Adrenal gland (tissue), 9 donors: ENCODE measurements at regions not wholly inside any gene's neighbourhood (a gene's known extent, or its start where the extent isn't known, plus 50 kb on each side); places are given as distances from the start of the nearest gene placed in this dataset.

Source experiments
- DNase-seq, 7 donors: peaks; one replicate each; pipeline ENCODE4 v3.0.0-alpha.2; 2019 to 2020
- H3K27ac ChIP-seq, 5 donors: fragments of 200-600 bp; sonication (generic) in 4 of 5; 1 replicate in 3 of 5; 2 replicates in 2 of 5; pipeline versions ENCODE4 v1.5.1 to v1.8.0; 2016 to 2020; ENCODE audit warnings: mild to moderate bottlenecking in 1 of 5
- H3K27me3 ChIP-seq: fragments of 200-600 bp; 2 replicates; pipeline ENCODE4 v1.8.0; 2021
- H3K36me3 ChIP-seq, 2 donors: fragments of 200-600 bp; replicated peaks in 1 of 2; 1 replicate in 1 of 2; 2 replicates in 1 of 2; pipeline versions ENCODE4 v1.5.1 to v1.8.0; 2018 to 2022
- H3K4me1 ChIP-seq, 2 donors: fragments of 200-600 bp; replicated peaks in 1 of 2; 1 replicate in 1 of 2; 2 replicates in 1 of 2; pipeline versions ENCODE4 v1.5.1 to v1.8.0; 2018 to 2021
- H3K4me3 ChIP-seq, 4 donors: fragments of 200-600 bp; sonication (generic) in 3 of 4; one replicate each; pipeline ENCODE4 v1.5.1; 2016 to 2018
- H3K9me3 ChIP-seq, 3 donors: fragments of 200-600 bp; sonication (generic) in 1 of 3; replicated peaks in 1 of 3; 1 replicate in 2 of 3; 2 replicates in 1 of 3; pipeline versions ENCODE4 v1.5.1 to v1.8.0; 2016 to 2021
- CTCF ChIP-seq, 6 experiments: fragments of 450-650 bp in 4 of 6; fragments of 200-600 bp in 2 of 6; sonication (generic) in 1 of 6; IDR thresholded peaks; 1 replicate in 5 of 6; 2 replicates in 1 of 6; pipeline versions ENCODE4 v1.5.1 to v1.8.0; 2016 to 2021; ENCODE audit warnings: antibody characterized with exemption in 6 of 6, mild to moderate bottlenecking in 2 of 6, moderate library complexity in 1 of 6
- POLR2A ChIP-seq, 2 donors: fragments of 450-650 bp; IDR thresholded peaks; one replicate each; pipeline ENCODE4 v1.6.1; 2017; ENCODE audit warnings: antibody characterized with exemption in 2 of 2, mild to moderate bottlenecking in 2 of 2, moderate library complexity in 1 of 2
- WGBS, 4 donors: extraction: QIAGEN DNeasy Blood & Tissue Kit in 2 of 4; methylation state at CpG; one replicate each; pipeline versions ENCODE4 v1.1.5 to v1.1.7; 2013 to 2017; 5-methylcytosine and 5-hydroxymethylcytosine counted together
- intact Hi-C, 2 donors: fragments of 100-400 bp; cut with DNase I; formaldehyde crosslinking; loops; one replicate each; pipeline versions ENCODE4 v1.14.1 to v1.15.0; 2022 to 2023
- donor health status: healthy with polysubstance abuse.
- donor health status: Bipolar disorder and iron deficiency.
- donor health status: DM: yes; HTN: yes; CAD: no.
- donor health status: DM: no; HTN: no; CAD: no.
- donor health status: DM: no; HTN: no; CAD: no.

- Histone ChIP-seq H3K4me1 (no peaks in the 10 kb centered on the region), H3K36me3 (no peaks in the 10 kb centered on the region), H3K27me3 (no peaks in the 10 kb centered on the region), H3K9me3 (peaks cover 0 to 6% (median 0%) of the 10 kb centered on the region in 3 donors), H3K27ac (no peak overlapping the region), H3K4me3 (no peak overlapping the region)
- intact Hi-C loops, result no loop called here
- TF ChIP-seq CTCF (IDR thresholded peaks at IDR 0.05) (no peak), POLR2A (IDR thresholded peaks at IDR 0.05) (no peak)
- WGBS, 4 donors, result 67 to 71% (median 68%) methylated on average over 3 of the region's 3 CpGs
- DNase-seq, result no peak
Measured at GRCh38 chr18:41513438-41513837, 441.6 kb upstream of the PIK3C3 start.

- WGBS, 4 donors, result 74 to 80% (median 79%) methylated on average over 3 of the region's 3 CpGs
Measured at GRCh38 chr18:41504316-41504715, 450.7 kb upstream of the PIK3C3 start.

GRCh38 chr18:41501848-41502247 is 453.2 kb upstream of the PIK3C3 start:
- no peak overlapping the region for H3K4me3 ChIP-seq
- no peaks in the 10 kb centered on the region for H3K36me3 ChIP-seq
- intact Hi-C loops, result no loop called here
- no peaks in the 10 kb centered on the region for H3K27me3 ChIP-seq
- WGBS, 4 donors, result 86 to 93% (median 90%) methylated on average over 3 of the region's 3 CpGs
- no peaks in the 10 kb centered on the region for H3K4me1 ChIP-seq
- no peaks in the 10 kb centered on the region for H3K9me3 ChIP-seq
- TF ChIP-seq CTCF (IDR thresholded peaks at IDR 0.05) (no peak), POLR2A (IDR thresholded peaks at IDR 0.05) (no peak)
- no peak overlapping the region for H3K27ac ChIP-seq
- no peak for DNase-seq

More at GRCh38 chr18:41504316-41504715, 450.7 kb upstream of the PIK3C3 start:
- H3K4me3 ChIP-seq, result no peak overlapping the region
- DNase-seq, result no peak
- H3K36me3 ChIP-seq, result no peaks in the 10 kb centered on the region
- no peaks in the 10 kb centered on the region for H3K4me1 ChIP-seq
- no peaks in the 10 kb centered on the region for H3K27me3 ChIP-seq
- TF ChIP-seq POLR2A (IDR thresholded peaks at IDR 0.05) (no peak), CTCF (IDR thresholded peaks at IDR 0.05) (no peak)
- intact Hi-C loops, result no loop called here
- H3K9me3 ChIP-seq, result peaks cover 0 to 6% (median 0%) of the 10 kb centered on the region in 3 donors
- H3K27ac ChIP-seq, result no peak overlapping the region

GRCh38 chr18:41499345-41499744 is 455.7 kb upstream of the PIK3C3 start:
- Histone ChIP-seq H3K27ac (no peak overlapping the region), H3K4me3 (no peak overlapping the region), H3K36me3 (no peaks in the 10 kb centered on the region), H3K9me3 (no peaks in the 10 kb centered on the region), H3K4me1 (no peaks in the 10 kb centered on the region), H3K27me3 (no peaks in the 10 kb centered on the region)
- 85 to 100% (median 86%) methylated on average over 1 of the region's 1 CpG for WGBS, 4 donors
- DNase-seq, result no peak
- intact Hi-C loops, result no loop called here
- TF ChIP-seq CTCF (IDR thresholded peaks at IDR 0.05) (no peak), POLR2A (IDR thresholded peaks at IDR 0.05) (no peak)
